AG04449 (cell line): ENCODE measurements at regions not wholly inside any gene's neighbourhood (a gene's known extent, or its start where the extent isn't known, plus 50 kb on each side); places are given as distances from the start of the nearest gene placed in this dataset.
"Not testable (repeated sequence)": the region's sequence is repeated elsewhere in the genome, so short reads cannot be mapped to it uniquely, and the experiment has no call there.

Experiments used
- CTCF ChIA-PET: fragments of 350-600 bp; formaldehyde crosslinking; extraction: SDS; loops from one replicate; lab custom pipeline; 2021; ENCODE audit warnings: antibody characterized with exemption; lab: Yijun Ruan, JAX
- POLR2A ChIA-PET: fragments of 400-600, 350-600 bp; formaldehyde crosslinking; extraction: SDS; loops from one replicate; lab custom pipeline; 2020; ENCODE audit warnings: antibody characterized with exemption, inconsistent platforms; lab: Yijun Ruan, JAX
- DNase-seq: peaks from one replicate; pipeline ENCODE4 v3.0.0-alpha.2; 2010; ENCODE audit warnings: low read depth, low spot score
- H3K4me3 ChIP-seq: 2 replicates; pipeline ENCODE4 v1.5.1; 2011; ENCODE audit warnings: low read depth, mild to moderate bottlenecking, control low read depth, low read length
- TF ChIP-seq, protein P1 (sequence below): IDR thresholded peaks from one replicate; pipeline ENCODE4 v1.5.1; 2011; ENCODE audit warnings: mild to moderate bottlenecking, moderate library complexity, low read length, control low read depth, inconsistent platforms; ENCODE audit not compliant: insufficient read depth; ENCODE audit errors: missing control alignments

DNA sequence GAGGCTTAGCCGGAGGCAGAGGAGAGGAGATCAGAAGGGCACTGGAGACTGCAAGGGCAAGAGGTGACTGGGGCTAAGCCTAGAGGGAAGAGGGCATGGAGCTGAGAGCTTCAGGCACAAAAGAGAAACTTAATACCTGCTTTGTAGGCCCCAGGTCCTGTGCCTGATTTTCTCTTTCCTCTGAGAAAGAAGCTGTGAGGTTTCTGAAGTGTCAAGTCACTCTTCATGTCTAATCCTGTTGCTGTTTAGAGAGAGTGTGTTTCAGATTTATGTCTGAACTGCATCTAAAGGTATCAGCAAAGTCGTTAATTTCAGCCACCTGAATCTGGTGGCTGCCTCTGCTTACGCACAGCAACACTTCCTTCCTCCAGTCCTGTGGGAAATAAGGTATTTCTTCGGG, 106.9 kb upstream of the RNU6-1 start:
- TF ChIP-seq, protein P1, sequence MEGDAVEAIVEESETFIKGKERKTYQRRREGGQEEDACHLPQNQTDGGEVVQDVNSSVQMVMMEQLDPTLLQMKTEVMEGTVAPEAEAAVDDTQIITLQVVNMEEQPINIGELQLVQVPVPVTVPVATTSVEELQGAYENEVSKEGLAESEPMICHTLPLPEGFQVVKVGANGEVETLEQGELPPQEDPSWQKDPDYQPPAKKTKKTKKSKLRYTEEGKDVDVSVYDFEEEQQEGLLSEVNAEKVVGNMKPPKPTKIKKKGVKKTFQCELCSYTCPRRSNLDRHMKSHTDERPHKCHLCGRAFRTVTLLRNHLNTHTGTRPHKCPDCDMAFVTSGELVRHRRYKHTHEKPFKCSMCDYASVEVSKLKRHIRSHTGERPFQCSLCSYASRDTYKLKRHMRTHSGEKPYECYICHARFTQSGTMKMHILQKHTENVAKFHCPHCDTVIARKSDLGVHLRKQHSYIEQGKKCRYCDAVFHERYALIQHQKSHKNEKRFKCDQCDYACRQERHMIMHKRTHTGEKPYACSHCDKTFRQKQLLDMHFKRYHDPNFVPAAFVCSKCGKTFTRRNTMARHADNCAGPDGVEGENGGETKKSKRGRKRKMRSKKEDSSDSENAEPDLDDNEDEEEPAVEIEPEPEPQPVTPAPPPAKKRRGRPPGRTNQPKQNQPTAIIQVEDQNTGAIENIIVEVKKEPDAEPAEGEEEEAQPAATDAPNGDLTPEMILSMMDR = no peak
- POLR2A ChIA-PET = no interaction called here
- no peak for DNase-seq
- CTCF ChIA-PET = interaction anchor here (0.6 kb wide), 1 partner anchor 10 kb away, joined by 3 read pairs; no protein-coding TSS in a partner anchor
- no peak overlapping the region for H3K4me3 ChIP-seq

DNA sequence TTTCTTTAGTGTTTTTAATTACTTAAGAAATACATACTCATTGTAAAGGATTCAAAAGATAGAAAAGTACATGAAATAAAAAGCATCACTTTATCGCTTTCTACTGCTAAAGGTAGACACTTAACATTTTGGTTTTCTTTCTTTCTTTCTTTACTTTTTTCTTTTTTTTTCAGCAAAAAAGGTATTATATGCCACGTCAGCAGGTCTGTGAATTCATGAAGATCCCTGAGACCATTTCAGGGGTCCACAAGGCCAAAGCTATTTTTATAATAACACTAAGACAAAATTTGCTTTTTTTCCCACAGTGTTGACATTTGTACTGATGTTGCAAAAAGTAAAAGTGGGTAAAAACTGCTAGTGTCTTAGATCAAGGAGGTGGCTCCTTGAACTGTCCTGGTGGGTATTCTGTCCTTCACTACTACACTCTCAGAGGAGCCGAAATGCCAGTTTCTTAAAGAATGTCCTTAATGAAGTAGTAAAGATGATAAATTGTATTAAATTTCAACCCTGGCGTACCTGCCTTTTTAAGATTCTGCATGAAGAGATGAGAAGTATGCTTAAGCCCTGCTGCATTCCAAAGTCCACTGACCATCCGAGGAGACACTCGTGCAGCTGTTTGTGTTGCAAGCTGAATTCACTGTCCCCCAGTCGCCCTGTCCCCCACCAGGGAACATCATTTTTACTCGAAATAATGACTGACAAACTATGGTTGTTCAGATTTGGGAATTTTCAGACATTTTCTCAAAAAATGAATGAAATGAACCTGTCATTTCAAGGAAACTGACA, 106.7 kb upstream of the PIAS1 start:
- TF ChIP-seq, protein P1 = no peak
- CTCF ChIA-PET = interaction anchor here (1.3 kb wide), 2 partner anchors 10 kb away, joined by 3 to 4 read pairs; no protein-coding TSS in a partner anchor
- no peak overlapping the region for H3K4me3 ChIP-seq
- POLR2A ChIA-PET = no interaction called here
- no peak for DNase-seq

DNA sequence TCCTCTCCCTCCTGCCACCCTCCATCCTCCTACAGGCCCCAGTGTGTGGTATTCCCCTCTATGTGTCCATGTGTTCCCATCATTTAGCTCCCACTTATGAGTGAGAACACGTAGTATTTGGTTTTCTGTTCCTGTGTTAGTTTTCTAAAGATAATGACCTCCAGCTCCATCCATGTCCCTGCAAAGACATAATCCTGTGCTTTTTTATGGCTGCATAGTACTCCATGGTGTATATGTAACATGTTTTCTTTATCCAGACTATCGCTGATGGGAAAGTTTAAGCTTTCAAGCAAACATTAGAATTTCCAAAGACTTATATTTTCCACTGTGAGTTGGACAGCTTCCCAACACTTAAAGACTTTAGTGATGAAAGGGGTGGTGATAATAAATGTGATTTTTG, 105.9 kb upstream of the PIAS1 start:
- TF ChIP-seq, protein P1 = no peak
- ChIA-PET CTCF (interaction anchor here (1.3 kb wide), 2 partner anchors 9 to 11 kb away, joined by 3 to 4 read pairs; no protein-coding TSS in a partner anchor), POLR2A (no interaction called here)
- no peak overlapping the region for H3K4me3 ChIP-seq
- DNase-seq = no peak

DNA sequence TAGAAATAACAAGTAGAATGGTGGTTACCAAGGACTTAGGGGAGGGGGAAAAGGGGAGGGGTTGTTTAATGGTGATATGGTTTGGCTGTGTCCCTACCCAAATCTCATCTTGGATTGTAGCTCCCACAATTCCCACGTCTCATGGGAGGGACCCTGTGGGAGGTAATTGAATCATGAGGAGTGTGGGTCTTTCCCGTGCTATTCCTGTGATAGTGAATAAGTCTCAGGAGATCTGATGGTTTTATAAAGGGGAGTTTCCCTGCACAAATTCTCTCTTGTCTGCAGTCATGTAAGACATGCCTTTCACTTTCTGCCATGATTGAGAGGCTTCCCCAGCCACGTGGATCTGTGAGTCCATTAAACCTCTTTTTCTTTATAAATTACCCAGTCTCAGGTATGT, 102.9 kb upstream of the PIAS1 start:
- POLR2A ChIA-PET, DNase-seq, H3K4me3 ChIP-seq: not testable (repeated sequence)
- CTCF ChIA-PET = interaction anchor here (1.0 kb wide), 1 partner anchor 204 kb away, joined by 3 read pairs; no protein-coding TSS in a partner anchor

DNA sequence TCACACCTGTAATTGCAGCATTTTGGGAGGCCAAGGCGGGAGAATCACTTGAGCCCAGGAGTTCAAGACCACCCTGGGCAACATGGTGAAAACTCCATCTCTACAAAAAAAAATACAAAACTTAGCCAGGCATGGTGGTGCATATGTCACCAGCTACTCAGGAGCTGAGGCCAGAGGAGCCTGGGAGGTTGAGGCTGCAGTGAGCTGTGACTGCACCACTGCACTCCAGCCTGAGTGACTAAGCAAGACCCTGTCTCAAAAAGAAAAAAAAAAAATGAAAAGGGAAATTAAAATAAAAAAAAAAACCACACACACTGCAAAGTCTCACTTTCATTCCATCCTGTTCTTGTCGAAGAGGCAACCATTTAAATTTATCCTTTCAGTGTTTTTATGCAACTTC, 100.8 kb upstream of the PIAS1 start:
- ChIA-PET POLR2A (no interaction called here), CTCF (no interaction called here)
- TF ChIP-seq, protein P1 = no peak
- no peak for DNase-seq
- no peak overlapping the region for H3K4me3 ChIP-seq

DNA sequence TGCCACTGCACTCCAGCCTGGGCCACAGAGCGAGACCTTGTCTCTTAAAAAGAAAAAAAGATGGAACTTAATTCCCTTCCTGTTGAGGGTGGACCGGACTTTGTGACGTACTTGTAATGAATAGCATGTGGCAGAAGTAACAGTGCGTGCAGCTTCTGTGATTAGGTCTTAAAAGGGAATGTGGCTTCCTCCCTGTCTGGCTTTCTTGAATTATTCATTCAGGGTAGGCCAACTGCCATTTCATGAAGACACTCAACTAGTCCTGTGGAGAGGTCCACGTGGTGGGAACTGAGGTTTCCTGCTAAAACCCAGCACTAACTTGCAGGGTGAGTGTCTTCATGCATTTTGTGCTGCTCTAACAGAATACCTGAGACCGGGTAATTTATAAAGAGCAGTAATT, 98.9 kb upstream of the PIAS1 start:
- CTCF ChIA-PET = interaction anchor here (1.0 to 1.5 kb wide), 2 partner anchors 13 to 92 kb away, joined by 3 read pairs; no protein-coding TSS in a partner anchor
- no peak overlapping the region for H3K4me3 ChIP-seq
- POLR2A ChIA-PET = no interaction called here
- no peak for DNase-seq
- TF ChIP-seq, protein P1 = no peak
